Panc1 (cell line): ENCODE measurements at regions not wholly inside any gene's neighbourhood (a gene's known extent, or its start where the extent isn't known, plus 50 kb on each side); places are given as distances from the start of the nearest gene placed in this dataset.
A peak's percentile ranks its signal among the peaks of the same experiment; 100 is the strongest.

Experiments used
- ATAC-seq: fragments of 200-7000 bp; cut with Tn5 transposase; 2 replicates; pipeline ENCODE4 v1.9.1; 2020; ENCODE audit warnings: mild to moderate bottlenecking, moderate library complexity
- BruUV-seq: library from RNA; stranded (reverse); fragments of 400-500 nt; replicated peaks from 2 replicates; lab custom pipeline; 2021; lab: Mats Ljungman, UMichigan
- CTCF ChIA-PET: fragments of 300-600 bp; sonication (Branson Sonifier 250); formaldehyde crosslinking; loops from one replicate; lab custom pipeline; 2022; ENCODE audit warnings: antibody characterized with exemption; lab: Charles Lee
- POLR2A ChIA-PET: fragments of 300-600 bp; sonication (Branson Sonifier 250); formaldehyde crosslinking; loops from one replicate; lab custom pipeline; 2022; ENCODE audit warnings: antibody characterized with exemption; lab: Charles Lee
- DNase-seq: peaks from one replicate; pipeline ENCODE4 v3.0.0-alpha.2; 2010; ENCODE audit warnings: low read depth, low spot score
- H3K27ac ChIP-seq: 2 replicates; pipeline ENCODE4 v1.5.1; 2011; ENCODE audit warnings: mild to moderate bottlenecking, low read length, inconsistent platforms
- H3K27me3 ChIP-seq: fragments of 200-500 bp; sonication (Bioruptor generic); 2 replicates; pipeline ENCODE4 v1.6.0; 2014; ENCODE audit warnings: low read length, inconsistent platforms; ENCODE audit not compliant: control insufficient read depth, insufficient read depth
- H3K36me3 ChIP-seq: fragments of 200-500 bp; sonication (Bioruptor generic); 2 replicates; pipeline ENCODE4 v1.5.1; 2014; ENCODE audit warnings: inconsistent platforms, mild to moderate bottlenecking, low read length, moderate library complexity; ENCODE audit not compliant: control insufficient read depth, insufficient read depth
- H3K4me1 ChIP-seq: 2 replicates; pipeline ENCODE4 v1.5.1; 2011; ENCODE audit warnings: inconsistent platforms, mild to moderate bottlenecking, low read length, moderate library complexity; ENCODE audit not compliant: control insufficient read depth, insufficient read depth
- H3K4me3 ChIP-seq, 2 experiments: 2 replicates each; pipeline ENCODE4 v1.5.1; 2011 to 2012; ENCODE audit warnings: low read depth in 2 of 2, low read length in 2 of 2, mild to moderate bottlenecking in 2 of 2, inconsistent platforms in 1 of 2, moderate library complexity in 1 of 2
- H3K9me3 ChIP-seq: fragments of 200-500 bp; sonication (Bioruptor generic); 2 replicates; pipeline ENCODE4 v1.5.1; 2014; ENCODE audit warnings: low read depth, mild to moderate bottlenecking, inconsistent platforms, low read length, moderate library complexity; ENCODE audit not compliant: control insufficient read depth, insufficient read depth
- POLR2AphosphoS5 ChIP-seq: IDR thresholded peaks from 2 replicates; pipeline ENCODE4 v1.6.1; 2012; ENCODE audit warnings: mild to moderate bottlenecking, low read depth, low read length, moderate library complexity
- SIN3A ChIP-seq: IDR thresholded peaks from 2 replicates; pipeline ENCODE4 v1.6.1; 2012; ENCODE audit warnings: low read depth, mild to moderate bottlenecking, low read length, moderate library complexity, borderline replicate concordance; ENCODE audit not compliant: insufficient read depth
- TCF7L2 ChIP-seq: IDR thresholded peaks from 2 replicates; pipeline ENCODE4 v1.6.1; 2011; ENCODE audit warnings: mild to moderate bottlenecking, low read depth, low read length, inconsistent platforms
- in situ Hi-C: cut with HindIII; loops from 2 replicates; pipeline ENCODE4 v1.10.0; 2016; ENCODE audit warnings: low sequenced_read_pairs, low pct_unique_long_range_greater_than_20kb
- intact Hi-C: fragments of 100-400 bp; cut with micrococcal nuclease; formaldehyde crosslinking; loops from one replicate; pipeline ENCODE4 v1.10.0; 2022; ENCODE audit not compliant: unreplicated experiment
- TF ChIP-seq, protein P1 (sequence below), 2 experiments: IDR thresholded peaks; 2 replicates each; pipeline ENCODE4 v1.6.1; 2011 to 2012; ENCODE audit warnings: low read depth in 2 of 2, control low read depth in 1 of 2, low read length in 1 of 2, mild to moderate bottlenecking in 1 of 2, moderate library complexity in 1 of 2; ENCODE audit not compliant: insufficient read depth in 1 of 2
- TF ChIP-seq, protein P2 (sequence below): fragments of 450-650 bp; IDR thresholded peaks from 2 replicates; pipeline ENCODE4 v1.5.1; 2017; ENCODE audit warnings: mild to moderate bottlenecking

DNA sequence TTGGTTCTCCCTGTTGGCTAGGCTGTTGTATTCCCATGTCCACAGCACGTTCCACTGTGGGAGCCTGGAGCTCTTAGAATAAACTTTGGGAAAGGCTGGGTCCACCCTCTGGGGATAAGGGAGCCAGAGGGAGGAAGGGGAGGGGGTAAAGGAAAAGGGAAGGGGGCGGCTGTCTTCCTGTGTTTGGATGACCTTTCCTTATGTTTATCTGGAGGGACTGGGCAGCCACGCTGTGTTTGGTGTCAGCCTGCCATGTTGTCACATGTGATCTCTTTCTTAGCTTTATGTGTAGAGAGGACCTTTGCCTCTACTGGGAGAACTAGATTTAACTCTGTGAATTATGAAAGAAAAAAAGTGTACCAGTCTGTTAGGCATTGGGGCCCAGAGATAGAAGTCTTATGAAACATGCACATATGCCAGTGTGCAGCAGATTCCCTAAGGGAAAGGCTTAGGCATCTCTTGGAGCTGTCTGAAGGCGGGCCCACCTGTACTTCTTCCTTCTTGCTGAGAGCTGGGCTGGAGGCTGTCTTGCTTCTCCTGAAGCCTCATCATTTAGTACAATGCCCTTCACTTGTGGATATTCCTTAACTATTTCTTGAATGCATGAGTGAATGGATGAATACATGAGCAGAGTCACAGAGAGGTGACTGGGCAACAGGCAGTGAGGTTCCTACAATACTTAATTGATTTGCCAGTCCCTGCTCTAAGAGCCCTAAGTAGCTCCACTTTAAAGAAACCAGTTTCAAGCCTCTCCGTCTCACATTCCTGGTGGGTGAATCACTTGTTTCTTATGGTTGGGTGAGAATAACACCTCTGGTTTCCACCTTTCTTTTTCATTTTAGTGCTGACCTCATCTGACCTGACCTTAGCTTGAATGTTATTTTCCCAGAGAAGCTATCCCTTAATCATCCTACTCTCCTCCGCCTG lies 62.5 kb upstream of the ARHGAP29 start:
- in situ Hi-C loops: no loop called here
- intact Hi-C loops: no loop called here
- DNase-seq (no peak), ATAC-seq (peak; percentile 76)
- no peak overlapping the region for H3K4me3 ChIP-seq
- peak overlapping the region; percentile 57 for H3K27ac ChIP-seq
- H3K36me3 ChIP-seq: no peaks in the 10 kb centered on the region
- TF ChIP-seq TCF7L2 (no peak), POLR2AphosphoS5 (no peak), SIN3A (no peak)
- TF ChIP-seq, protein P1, sequence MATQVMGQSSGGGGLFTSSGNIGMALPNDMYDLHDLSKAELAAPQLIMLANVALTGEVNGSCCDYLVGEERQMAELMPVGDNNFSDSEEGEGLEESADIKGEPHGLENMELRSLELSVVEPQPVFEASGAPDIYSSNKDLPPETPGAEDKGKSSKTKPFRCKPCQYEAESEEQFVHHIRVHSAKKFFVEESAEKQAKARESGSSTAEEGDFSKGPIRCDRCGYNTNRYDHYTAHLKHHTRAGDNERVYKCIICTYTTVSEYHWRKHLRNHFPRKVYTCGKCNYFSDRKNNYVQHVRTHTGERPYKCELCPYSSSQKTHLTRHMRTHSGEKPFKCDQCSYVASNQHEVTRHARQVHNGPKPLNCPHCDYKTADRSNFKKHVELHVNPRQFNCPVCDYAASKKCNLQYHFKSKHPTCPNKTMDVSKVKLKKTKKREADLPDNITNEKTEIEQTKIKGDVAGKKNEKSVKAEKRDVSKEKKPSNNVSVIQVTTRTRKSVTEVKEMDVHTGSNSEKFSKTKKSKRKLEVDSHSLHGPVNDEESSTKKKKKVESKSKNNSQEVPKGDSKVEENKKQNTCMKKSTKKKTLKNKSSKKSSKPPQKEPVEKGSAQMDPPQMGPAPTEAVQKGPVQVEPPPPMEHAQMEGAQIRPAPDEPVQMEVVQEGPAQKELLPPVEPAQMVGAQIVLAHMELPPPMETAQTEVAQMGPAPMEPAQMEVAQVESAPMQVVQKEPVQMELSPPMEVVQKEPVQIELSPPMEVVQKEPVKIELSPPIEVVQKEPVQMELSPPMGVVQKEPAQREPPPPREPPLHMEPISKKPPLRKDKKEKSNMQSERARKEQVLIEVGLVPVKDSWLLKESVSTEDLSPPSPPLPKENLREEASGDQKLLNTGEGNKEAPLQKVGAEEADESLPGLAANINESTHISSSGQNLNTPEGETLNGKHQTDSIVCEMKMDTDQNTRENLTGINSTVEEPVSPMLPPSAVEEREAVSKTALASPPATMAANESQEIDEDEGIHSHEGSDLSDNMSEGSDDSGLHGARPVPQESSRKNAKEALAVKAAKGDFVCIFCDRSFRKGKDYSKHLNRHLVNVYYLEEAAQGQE (IDR thresholded peaks at IDR 0.05; ENCODE audit: insufficient read depth in 1 of 2, low read depth in 2 of 2, low read length in 1 of 2): no peak
- TF ChIP-seq, protein P2, sequence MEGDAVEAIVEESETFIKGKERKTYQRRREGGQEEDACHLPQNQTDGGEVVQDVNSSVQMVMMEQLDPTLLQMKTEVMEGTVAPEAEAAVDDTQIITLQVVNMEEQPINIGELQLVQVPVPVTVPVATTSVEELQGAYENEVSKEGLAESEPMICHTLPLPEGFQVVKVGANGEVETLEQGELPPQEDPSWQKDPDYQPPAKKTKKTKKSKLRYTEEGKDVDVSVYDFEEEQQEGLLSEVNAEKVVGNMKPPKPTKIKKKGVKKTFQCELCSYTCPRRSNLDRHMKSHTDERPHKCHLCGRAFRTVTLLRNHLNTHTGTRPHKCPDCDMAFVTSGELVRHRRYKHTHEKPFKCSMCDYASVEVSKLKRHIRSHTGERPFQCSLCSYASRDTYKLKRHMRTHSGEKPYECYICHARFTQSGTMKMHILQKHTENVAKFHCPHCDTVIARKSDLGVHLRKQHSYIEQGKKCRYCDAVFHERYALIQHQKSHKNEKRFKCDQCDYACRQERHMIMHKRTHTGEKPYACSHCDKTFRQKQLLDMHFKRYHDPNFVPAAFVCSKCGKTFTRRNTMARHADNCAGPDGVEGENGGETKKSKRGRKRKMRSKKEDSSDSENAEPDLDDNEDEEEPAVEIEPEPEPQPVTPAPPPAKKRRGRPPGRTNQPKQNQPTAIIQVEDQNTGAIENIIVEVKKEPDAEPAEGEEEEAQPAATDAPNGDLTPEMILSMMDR: no peak
- BruUV-seq: no TSS peak
- no peaks in the 10 kb centered on the region for H3K27me3 ChIP-seq
- ChIA-PET CTCF (no interaction called here), POLR2A (interaction anchor here (0.6 kb wide), 1 partner anchor 53 kb away, joined by 4 read pairs; no protein-coding TSS in a partner anchor)
- no peaks in the 10 kb centered on the region for H3K9me3 ChIP-seq
- peaks cover 14% of the 10 kb centered on the region for H3K4me1 ChIP-seq

- peak overlapping the region; percentile 48; the same call in 1 of the 2 replicates for H3K27ac ChIP-seq
- DNase-seq (no peak), ATAC-seq (no peak)
- H3K4me1 ChIP-seq: peaks cover 9% of the 10 kb centered on the region; the same call in 1 of the 2 replicates
- in situ Hi-C loops: no loop called here
- CTCF ChIA-PET: no interaction called here
- POLR2A ChIA-PET: interaction anchor here (0.6 kb wide), 1 partner anchor 52 kb away, joined by 4 read pairs; no protein-coding TSS in a partner anchor
- TF ChIP-seq, protein P1 (IDR thresholded peaks at IDR 0.05; ENCODE audit: insufficient read depth in 1 of 2, low read depth in 2 of 2, low read length in 1 of 2): no peak
- TF ChIP-seq TCF7L2 (no peak), POLR2AphosphoS5 (no peak), SIN3A (no peak)
- TF ChIP-seq, protein P2: no peak
- no TSS peak for BruUV-seq
- intact Hi-C loops: no loop called here
- no peaks in the 10 kb centered on the region for H3K9me3 ChIP-seq
- H3K27me3 ChIP-seq: no peaks in the 10 kb centered on the region
- no peaks in the 10 kb centered on the region for H3K36me3 ChIP-seq
- H3K4me3 ChIP-seq: no peak overlapping the region
Observed at GRCh38 chr1:94298861-94299260, 61.5 kb upstream of the ARHGAP29 start.
